ENCODE measurements at regions not wholly inside any gene's neighbourhood (a gene's known extent, or its start where the extent isn't known, plus 50 kb on each side); places are given as distances from the start of the nearest gene placed in this dataset.

DNA sequence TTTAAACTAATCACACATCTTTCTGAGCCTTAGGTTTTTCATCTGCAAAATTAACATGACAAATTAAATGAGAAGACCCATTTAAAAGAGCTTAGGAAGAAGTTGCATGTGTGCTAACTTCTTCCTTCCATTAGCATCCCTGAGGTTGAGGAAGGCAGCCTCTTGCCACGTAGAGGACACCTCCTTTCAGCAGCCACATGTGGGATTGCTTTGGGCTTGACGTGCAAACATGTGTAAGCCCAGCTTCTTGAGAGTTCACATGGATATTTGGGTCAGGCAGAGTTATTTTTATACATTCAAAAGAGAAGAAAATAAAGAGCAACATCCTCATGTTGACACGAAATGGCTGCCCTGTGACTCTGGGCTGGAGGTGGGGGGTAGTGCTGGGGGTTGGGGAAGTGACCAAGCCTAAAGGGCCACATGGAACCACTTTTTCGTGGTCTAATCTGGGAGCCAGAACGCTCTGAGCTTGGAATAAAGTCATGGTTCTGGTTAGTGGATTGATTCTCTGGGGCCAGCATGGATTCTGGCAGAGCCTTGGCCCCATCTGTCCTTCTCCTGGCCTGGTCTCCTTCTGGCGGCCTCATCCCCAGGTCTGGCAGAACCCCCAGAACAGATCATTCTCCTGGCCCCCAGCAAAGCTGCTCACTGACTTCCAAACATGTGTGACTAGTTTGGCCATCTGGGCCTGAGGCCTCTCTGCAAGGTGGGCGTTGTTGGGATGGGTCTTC lies 137.1 kb upstream of the USP24 start:
- TF ChIP-seq, protein P1, sequence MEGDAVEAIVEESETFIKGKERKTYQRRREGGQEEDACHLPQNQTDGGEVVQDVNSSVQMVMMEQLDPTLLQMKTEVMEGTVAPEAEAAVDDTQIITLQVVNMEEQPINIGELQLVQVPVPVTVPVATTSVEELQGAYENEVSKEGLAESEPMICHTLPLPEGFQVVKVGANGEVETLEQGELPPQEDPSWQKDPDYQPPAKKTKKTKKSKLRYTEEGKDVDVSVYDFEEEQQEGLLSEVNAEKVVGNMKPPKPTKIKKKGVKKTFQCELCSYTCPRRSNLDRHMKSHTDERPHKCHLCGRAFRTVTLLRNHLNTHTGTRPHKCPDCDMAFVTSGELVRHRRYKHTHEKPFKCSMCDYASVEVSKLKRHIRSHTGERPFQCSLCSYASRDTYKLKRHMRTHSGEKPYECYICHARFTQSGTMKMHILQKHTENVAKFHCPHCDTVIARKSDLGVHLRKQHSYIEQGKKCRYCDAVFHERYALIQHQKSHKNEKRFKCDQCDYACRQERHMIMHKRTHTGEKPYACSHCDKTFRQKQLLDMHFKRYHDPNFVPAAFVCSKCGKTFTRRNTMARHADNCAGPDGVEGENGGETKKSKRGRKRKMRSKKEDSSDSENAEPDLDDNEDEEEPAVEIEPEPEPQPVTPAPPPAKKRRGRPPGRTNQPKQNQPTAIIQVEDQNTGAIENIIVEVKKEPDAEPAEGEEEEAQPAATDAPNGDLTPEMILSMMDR (IDR thresholded peaks at IDR 0.05): no peak
- TF ChIP-seq POLR2A (IDR thresholded peaks at IDR 0.05): no peak
- no peaks in the 10 kb centered on the region for H3K9me3 ChIP-seq
- H3K4me3 ChIP-seq: no peak overlapping the region
- peak; percentile 58 for DNase-seq
- H3K27ac ChIP-seq: peak overlapping the region in 1 of 2 donors; percentile 39
- no peaks in the 10 kb centered on the region for H3K36me3 ChIP-seq (ENCODE audit: low read depth, missing control alignments)
- H3K27me3 ChIP-seq: no peaks in the 10 kb centered on the region
- 53 to 65% methylated on average over 6 to 7 of the region's 7 CpGs for WGBS, 2 donors
- H3K4me1 ChIP-seq: no peaks in the 10 kb centered on the region
- intact Hi-C loops (cut with DNase I; ENCODE audit: low total_unique reads): no loop called here

DNA sequence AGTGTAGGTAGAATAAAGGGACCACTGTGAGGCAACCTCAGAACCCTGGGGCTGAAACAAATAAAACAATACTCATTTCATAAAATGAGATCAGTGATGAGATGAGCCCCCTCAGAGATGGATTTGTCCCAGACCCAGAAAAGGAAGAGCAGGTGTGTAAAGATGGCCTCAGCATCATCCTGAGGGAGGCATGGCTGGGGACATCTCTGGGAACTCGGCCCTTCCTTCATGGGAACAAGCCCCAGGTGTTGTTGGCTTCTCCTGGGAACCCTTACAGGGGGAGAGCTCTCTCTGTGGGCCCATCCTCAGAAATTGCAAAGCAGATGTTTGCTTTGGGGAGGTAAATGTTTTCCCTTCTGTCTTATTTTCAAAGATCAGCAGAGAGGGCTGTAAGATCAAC lies 133.2 kb upstream of the USP24 start:
- intact Hi-C loops (cut with DNase I; ENCODE audit: low total_unique reads): no loop called here
- Histone ChIP-seq H3K27ac (no peak overlapping the region), H3K27me3 (no peaks in the 10 kb centered on the region), H3K9me3 (no peaks in the 10 kb centered on the region), H3K4me1 (no peaks in the 10 kb centered on the region), H3K4me3 (no peak overlapping the region), H3K36me3 (ENCODE audit: low read depth, missing control alignments) (no peaks in the 10 kb centered on the region)
- no peak for TF ChIP-seq POLR2A (IDR thresholded peaks at IDR 0.05)
- TF ChIP-seq, protein P1 (IDR thresholded peaks at IDR 0.05): no peak
- no peak for DNase-seq
- WGBS, 2 donors: 0% methylated on average over 1 of the region's 1 CpG

DNA sequence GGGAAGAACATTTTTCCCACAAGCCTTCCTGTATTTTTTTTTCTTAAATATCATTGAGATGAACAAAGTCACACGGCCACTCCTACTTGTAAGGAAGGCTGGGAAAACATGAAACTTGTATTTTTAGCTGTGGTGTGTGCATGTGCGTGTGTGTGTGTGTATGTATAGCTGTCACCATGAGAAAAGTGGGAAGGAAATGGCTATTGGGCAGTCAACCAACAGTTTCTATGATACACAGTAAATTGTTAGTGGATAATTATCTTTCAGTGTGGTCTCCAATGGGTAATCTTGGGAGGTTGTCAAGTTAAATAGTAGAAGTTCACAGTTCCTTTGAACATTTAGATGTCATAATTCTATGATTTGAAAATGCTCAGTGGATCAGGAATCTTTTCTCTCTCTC lies 132.7 kb upstream of the USP24 start:
- TF ChIP-seq, protein P1 (IDR thresholded peaks at IDR 0.05): no peak
- no peak for TF ChIP-seq POLR2A (IDR thresholded peaks at IDR 0.05)
- WGBS, 2 donors: 65 to 68% methylated on average over 2 of the region's 2 CpGs
- no peak overlapping the region for H3K27ac ChIP-seq

DNA sequence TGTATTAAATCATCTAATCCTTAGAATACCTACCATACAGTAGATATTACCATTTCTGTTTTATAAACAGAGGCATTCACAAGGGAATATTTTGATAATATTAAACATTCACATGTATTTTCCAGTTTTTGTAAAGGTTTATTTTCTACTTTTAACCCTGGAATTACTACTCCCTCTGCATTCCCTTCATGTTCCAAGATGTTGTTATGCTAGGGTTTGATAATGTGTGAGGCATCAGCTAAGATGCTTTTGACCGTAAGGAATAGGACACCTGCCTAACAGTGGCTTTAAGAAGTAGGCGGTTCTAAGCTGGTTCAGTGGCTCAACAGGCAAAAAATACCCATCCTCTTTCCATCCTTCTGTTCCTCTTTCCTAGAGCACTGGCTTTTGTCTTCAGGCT lies 131.9 kb upstream of the USP24 start:
- intact Hi-C loops (cut with DNase I; ENCODE audit: low total_unique reads): no loop called here
- no peaks in the 10 kb centered on the region for H3K27me3 ChIP-seq
- H3K4me3 ChIP-seq: no peak overlapping the region
- H3K36me3 ChIP-seq (ENCODE audit: low read depth, missing control alignments): no peaks in the 10 kb centered on the region
- TF ChIP-seq, protein P1 (IDR thresholded peaks at IDR 0.05): no peak
- no peak for TF ChIP-seq POLR2A (IDR thresholded peaks at IDR 0.05)
- H3K27ac ChIP-seq: no peak overlapping the region
- no peak for DNase-seq
- 87 to 90% methylated on average over 2 of the region's 2 CpGs for WGBS, 2 donors
- H3K9me3 ChIP-seq: no peaks in the 10 kb centered on the region
- no peaks in the 10 kb centered on the region for H3K4me1 ChIP-seq

More for the DNA sequence above, 132.7 kb upstream of the USP24 start:
- Histone ChIP-seq H3K9me3 (no peaks in the 10 kb centered on the region), H3K4me1 (no peaks in the 10 kb centered on the region), H3K27me3 (no peaks in the 10 kb centered on the region), H3K36me3 (ENCODE audit: low read depth, missing control alignments) (no peaks in the 10 kb centered on the region), H3K4me3 (no peak overlapping the region)
- no peak for DNase-seq
- intact Hi-C loops (cut with DNase I; ENCODE audit: low total_unique reads): no loop called here

DNA sequence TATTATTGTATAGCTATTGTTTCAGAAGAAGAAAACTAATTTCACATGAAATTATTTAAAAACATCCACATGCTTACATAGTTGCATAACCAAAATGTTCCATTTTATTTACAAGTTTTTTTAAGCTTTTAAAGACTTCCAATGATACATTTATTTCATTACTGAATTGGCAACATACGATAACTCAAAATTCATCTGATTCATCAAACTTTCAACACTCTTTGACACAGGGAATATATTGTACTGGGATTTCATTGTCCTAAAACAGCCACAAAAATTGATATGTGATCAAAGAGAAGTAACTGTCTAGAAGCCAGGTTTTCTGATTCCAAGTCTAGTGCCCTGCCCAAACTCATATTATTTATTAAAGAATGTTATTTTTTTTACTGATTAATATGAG lies 131.4 kb upstream of the USP24 start:
- intact Hi-C loops (cut with DNase I; ENCODE audit: low total_unique reads): no loop called here
- no peaks in the 10 kb centered on the region for H3K27me3 ChIP-seq
- H3K4me3 ChIP-seq: no peak overlapping the region
- H3K9me3 ChIP-seq: no peaks in the 10 kb centered on the region
- TF ChIP-seq, protein P1 (IDR thresholded peaks at IDR 0.05): no peak
- TF ChIP-seq POLR2A (IDR thresholded peaks at IDR 0.05): no peak
- DNase-seq: no peak
- no peaks in the 10 kb centered on the region for H3K36me3 ChIP-seq (ENCODE audit: low read depth, missing control alignments)
- WGBS, 2 donors: 79 to 92% methylated on average over 1 of the region's 1 CpG
- no peak overlapping the region for H3K27ac ChIP-seq
- H3K4me1 ChIP-seq: no peaks in the 10 kb centered on the region

Measured in testis (tissue), 2 donors.